Tibial nerve (tissue), 3 donors: ENCODE measurements at regions not wholly inside any gene's neighbourhood (a gene's known extent, or its start where the extent isn't known, plus 50 kb on each side); places are given as distances from the start of the nearest gene placed in this dataset.

Experiments used
- CTCF ChIP-seq, 5 experiments: fragments of 200-600 bp in 3 of 5; fragments of 450-650 bp in 2 of 5; sonication (generic) in 3 of 5; IDR thresholded peaks; one replicate each; pipeline ENCODE4 v1.5.1; 2016 to 2019; ENCODE audit warnings: antibody characterized with exemption in 5 of 5, mild to moderate bottlenecking in 3 of 5, moderate library complexity in 2 of 5
- POLR2A ChIP-seq, 2 donors: fragments of 450-650 bp; IDR thresholded peaks; one replicate each; pipeline ENCODE4 v1.6.1; 2017; ENCODE audit warnings: antibody characterized with exemption in 2 of 2, mild to moderate bottlenecking in 2 of 2, moderate library complexity in 2 of 2

- no peak for TF ChIP-seq POLR2A (IDR thresholded peaks at IDR 0.05)
- no peak for TF ChIP-seq CTCF (IDR thresholded peaks at IDR 0.05)
Observed at GRCh38 chr2:209029249-209029648, 394.6 kb upstream of the MAP2 start.
